Uterus (tissue), 3 donors: ENCODE measurements at regions not wholly inside any gene's neighbourhood (a gene's known extent, or its start where the extent isn't known, plus 50 kb on each side); places are given as distances from the start of the nearest gene placed in this dataset.

Source experiments
- DNase-seq, 2 donors: peaks; one replicate each; pipeline ENCODE4 v3.0.0-alpha.2; 2019 to 2020
- H3K27ac ChIP-seq, 2 donors: fragments of 200-600 bp; sonication (generic); 1 replicate in 1 of 2; 2 replicates in 1 of 2; pipeline ENCODE4 v1.5.1; 2016 to 2018
- H3K27me3 ChIP-seq, 2 donors: fragments of 200-600 bp; sonication (generic); one replicate each; pipeline ENCODE4 v1.5.1; 2018 to 2019; ENCODE audit warnings: control low read depth in 1 of 2
- H3K36me3 ChIP-seq, 2 donors: fragments of 200-600 bp; sonication (generic); one replicate each; pipeline ENCODE4 v1.5.1; 2019; ENCODE audit warnings: control low read depth in 1 of 2
- H3K4me1 ChIP-seq, 2 donors: fragments of 200-600 bp; sonication (generic); one replicate each; pipeline ENCODE4 v1.5.1; 2018 to 2019; ENCODE audit warnings: control low read depth in 1 of 2
- H3K4me3 ChIP-seq, 2 donors: fragments of 200-600 bp; sonication (generic); 1 replicate in 1 of 2; 2 replicates in 1 of 2; pipeline ENCODE4 v1.5.1; 2018 to 2019; ENCODE audit warnings: mild to moderate bottlenecking in 1 of 2
- H3K9me3 ChIP-seq, 2 donors: fragments of 200-600 bp; sonication (generic); one replicate each; pipeline ENCODE4 v1.5.1; 2019; ENCODE audit warnings: control low read depth in 1 of 2
- CTCF ChIP-seq, 4 experiments: fragments of 200-600 bp in 2 of 4; fragments of 450-650 bp in 2 of 4; sonication (generic) in 2 of 4; IDR thresholded peaks; one replicate each; pipeline ENCODE4 v1.5.1; 2016 to 2019; ENCODE audit warnings: antibody characterized with exemption in 4 of 4, mild to moderate bottlenecking in 2 of 4, moderate library complexity in 1 of 4
- POLR2A ChIP-seq, 2 donors: fragments of 450-650 bp; IDR thresholded peaks; one replicate each; pipeline ENCODE4 v1.6.1; 2016; ENCODE audit warnings: antibody characterized with exemption in 2 of 2, mild to moderate bottlenecking in 1 of 2, moderate library complexity in 1 of 2
- intact Hi-C: fragments of 100-400 bp; cut with DNase I; formaldehyde crosslinking; loops from one replicate; pipeline ENCODE4 v1.15.1; 2023; ENCODE audit warnings: low total_unique reads
- donor health status: DM: yes; HTN: yes; CAD: no.

- no peak overlapping the region for H3K27ac ChIP-seq
- H3K27me3 ChIP-seq, result no peaks in the 10 kb centered on the region
- no peaks in the 10 kb centered on the region for H3K36me3 ChIP-seq
- intact Hi-C loops, result no loop called here
- no peak for DNase-seq
- H3K4me3 ChIP-seq, result no peak overlapping the region
- no peaks in the 10 kb centered on the region for H3K9me3 ChIP-seq
- no peaks in the 10 kb centered on the region for H3K4me1 ChIP-seq
- no peak for TF ChIP-seq CTCF (IDR thresholded peaks at IDR 0.05)
- TF ChIP-seq POLR2A (IDR thresholded peaks at IDR 0.05), result no peak
Measured at GRCh38 chr14:26702721-26703230, 104.9 kb upstream of the NOVA1 start.

DNA sequence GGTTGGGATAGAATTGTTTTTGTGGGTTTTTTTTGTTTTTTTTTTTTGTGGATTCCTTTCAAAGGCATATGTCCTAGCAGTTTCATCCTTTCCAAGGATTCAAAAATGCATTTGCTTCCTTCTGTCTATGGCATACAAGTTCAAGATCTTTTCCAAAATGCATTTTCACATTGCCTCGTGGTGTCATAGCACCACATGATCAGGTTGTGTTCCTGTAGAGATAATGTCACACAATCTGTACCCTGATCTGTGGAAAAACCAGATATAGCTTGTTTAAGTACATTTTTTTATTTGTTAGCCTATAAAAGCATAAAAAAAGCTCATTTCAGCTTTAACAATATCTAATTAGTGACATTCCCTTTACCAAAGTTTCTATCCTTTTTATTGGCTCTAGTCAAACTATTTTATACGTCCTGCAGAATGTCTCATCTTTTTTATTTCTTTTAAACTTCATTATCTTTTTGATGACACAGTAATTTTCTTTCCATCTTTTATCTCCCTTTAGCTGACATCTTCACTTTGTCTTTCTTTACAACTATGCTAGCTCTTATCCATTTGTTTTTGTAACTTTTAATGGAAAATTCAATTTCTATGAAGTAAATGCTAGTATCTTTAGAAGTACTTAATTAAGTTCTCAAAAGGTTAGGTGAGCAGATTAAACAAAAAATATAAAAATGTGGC is 106.0 kb upstream of the NOVA1 start:
- no peaks in the 10 kb centered on the region for H3K9me3 ChIP-seq
- no peak overlapping the region for H3K27ac ChIP-seq
- H3K4me1 ChIP-seq, result no peaks in the 10 kb centered on the region
- intact Hi-C loops, result no loop called here
- no peaks in the 10 kb centered on the region for H3K27me3 ChIP-seq
- DNase-seq, result no peak
- no peak overlapping the region for H3K4me3 ChIP-seq
- TF ChIP-seq POLR2A (IDR thresholded peaks at IDR 0.05) (no peak), CTCF (IDR thresholded peaks at IDR 0.05) (no peak)
- no peaks in the 10 kb centered on the region for H3K36me3 ChIP-seq

- intact Hi-C loops, result no loop called here
- no peak for DNase-seq
Measured at GRCh38 chr14:26707234-26707633, 109.4 kb upstream of the NOVA1 start.

DNA sequence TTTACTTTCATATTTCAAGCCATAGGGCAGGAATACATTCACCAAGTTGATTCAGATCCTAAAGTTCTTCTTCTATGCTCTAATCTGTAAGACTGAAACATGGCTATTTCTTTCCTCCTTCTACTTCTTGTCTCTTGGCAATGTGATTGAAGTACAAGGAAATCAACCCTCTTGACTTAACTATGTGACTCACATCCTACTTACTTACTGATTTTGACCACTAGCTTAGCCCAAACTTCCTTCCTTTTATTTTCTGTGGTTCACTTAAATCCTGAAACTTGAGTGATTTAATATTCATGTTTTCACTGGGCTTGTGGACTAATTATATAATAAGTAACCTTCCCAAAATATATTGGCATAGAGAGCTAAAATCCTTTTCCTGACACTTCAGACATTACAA is 111.2 kb upstream of the NOVA1 start:
- intact Hi-C loops, result no loop called here
- no peaks in the 10 kb centered on the region for H3K27me3 ChIP-seq
- TF ChIP-seq CTCF (IDR thresholded peaks at IDR 0.05) (no peak), POLR2A (IDR thresholded peaks at IDR 0.05) (no peak)

More at GRCh38 chr14:26707234-26707633, 109.4 kb upstream of the NOVA1 start:
- Histone ChIP-seq H3K4me3 (no peak overlapping the region), H3K27ac (no peak overlapping the region), H3K27me3 (no peaks in the 10 kb centered on the region), H3K4me1 (no peaks in the 10 kb centered on the region), H3K36me3 (no peaks in the 10 kb centered on the region), H3K9me3 (no peaks in the 10 kb centered on the region)
- no peak for TF ChIP-seq CTCF (IDR thresholded peaks at IDR 0.05)
- no peak for TF ChIP-seq POLR2A (IDR thresholded peaks at IDR 0.05)

DNA sequence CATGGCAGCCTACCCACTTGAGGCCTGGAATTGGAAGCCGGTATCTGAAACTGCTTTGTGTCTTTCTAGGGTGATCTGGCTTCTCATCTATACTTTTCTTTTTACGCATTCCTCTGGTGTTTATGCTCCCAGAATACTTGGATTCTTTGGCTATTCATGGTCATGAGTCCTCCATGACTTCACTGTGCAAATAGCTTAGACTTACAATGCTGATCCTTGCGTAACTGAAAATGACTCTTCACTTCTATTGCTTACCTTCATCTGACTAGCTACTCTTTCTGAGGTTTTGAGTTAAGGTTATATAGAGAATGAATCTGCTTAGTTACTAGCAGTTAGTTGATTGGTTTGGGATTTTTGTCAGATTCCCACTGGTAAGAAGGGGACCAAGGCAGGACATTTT is 121.7 kb upstream of the NOVA1 start:
- Histone ChIP-seq H3K4me1 (no peaks in the 10 kb centered on the region), H3K9me3 (no peaks in the 10 kb centered on the region), H3K27me3 (no peaks in the 10 kb centered on the region), H3K27ac (no peak overlapping the region), H3K36me3 (no peaks in the 10 kb centered on the region), H3K4me3 (no peak overlapping the region)
- TF ChIP-seq CTCF (IDR thresholded peaks at IDR 0.05) (no peak), POLR2A (IDR thresholded peaks at IDR 0.05) (no peak)
- DNase-seq, result no peak
- intact Hi-C loops, result no loop called here

More for the DNA sequence above, 111.2 kb upstream of the NOVA1 start:
- Histone ChIP-seq H3K27ac (no peak overlapping the region), H3K36me3 (no peaks in the 10 kb centered on the region), H3K9me3 (no peaks in the 10 kb centered on the region), H3K4me1 (no peaks in the 10 kb centered on the region), H3K4me3 (no peak overlapping the region)
- DNase-seq, result no peak
